ENCODE measurements at regions not wholly inside any gene's neighbourhood (a gene's known extent, or its start where the extent isn't known, plus 50 kb on each side); places are given as distances from the start of the nearest gene placed in this dataset.

- no peak for TF ChIP-seq POLR2AphosphoS5 (IDR thresholded peaks at IDR 0.05; ENCODE audit: low read depth)
- no peak for TF ChIP-seq ZNF331 (CRISPR knock-in tag; IDR thresholded peaks at IDR 0.05; ENCODE audit: low read depth)
- TF ChIP-seq STAT1 (IDR thresholded peaks at IDR 0.05; ENCODE audit: unreplicated experiment): no peak
Observed at GRCh38 chr12:126428769-126429168, 1363.5 kb downstream of the AACS start (continued).

GRCh38 chr12:126430921-126431320 is 1365.7 kb downstream of the AACS start:
- Histone ChIP-seq H3K9me2 (ENCODE audit: insufficient read depth) (no peaks in the 10 kb centered on the region), H3K36me3 (ENCODE audit: insufficient read depth) (no peaks in the 10 kb centered on the region; the same call in 1 of the 2 replicates), H3K27ac (ENCODE audit: low read depth) (no peak overlapping the region), H3K79me2 (replicated peaks; ENCODE audit: insufficient read depth) (no peaks in the 10 kb centered on the region), H3K27me3 (ENCODE audit: insufficient read depth) (no peaks in the 10 kb centered on the region), H3F3A (replicated peaks; ENCODE audit: low read depth) (no peaks in the 10 kb centered on the region), H2AFZ (no peak overlapping the region), H3K4me2 (no peak overlapping the region), H3K4me1 (ENCODE audit: insufficient read depth) (no peaks in the 10 kb centered on the region), H4K20me1 (replicated peaks; ENCODE audit: insufficient read depth) (no peaks in the 10 kb centered on the region), H3K4me3 (no peak overlapping the region)
- ATAC-seq (no peak), DNase-seq (ENCODE audit: low spot score) (no peak)
- no peaks in the 10 kb centered on the region for H3K4me1 Mint-ChIP-seq
- no peak for TF ChIP-seq ZNF331 (CRISPR knock-in tag; IDR thresholded peaks at IDR 0.05; ENCODE audit: low read depth)
- TF ChIP-seq REST (IDR thresholded peaks at IDR 0.05; ENCODE audit: unreplicated experiment): no peak
- no peak for TF ChIP-seq CTCF (conservative IDR thresholded peaks at IDR 0.05; ENCODE audit: low read depth in 2 of 2)
- TF ChIP-seq POLR2AphosphoS5 (IDR thresholded peaks at IDR 0.05; ENCODE audit: low read depth): no peak
- H3K36me3 Mint-ChIP-seq (ENCODE audit: low read depth): peaks cover 37% of the 10 kb centered on the region
- H3K27ac Mint-ChIP-seq: no peak overlapping the region
- H3K27me3 Mint-ChIP-seq (ENCODE audit: insufficient read depth, low read depth, poor library complexity): peaks cover under 1% of the 10 kb centered on the region
- no peak overlapping the region for H3K4me3 Mint-ChIP-seq
- H3K9me3 Mint-ChIP-seq: peaks cover 94% of the 10 kb centered on the region

GRCh38 chr12:126431767-126432166 is 1366.5 kb downstream of the AACS start:
- Histone ChIP-seq H3K4me1 (ENCODE audit: insufficient read depth) (no peaks in the 10 kb centered on the region), H3K36me3 (ENCODE audit: insufficient read depth) (no peaks in the 10 kb centered on the region; the same call in 1 of the 2 replicates), H3F3A (replicated peaks; ENCODE audit: low read depth) (no peaks in the 10 kb centered on the region), H2AFZ (no peak overlapping the region; the same call in 1 of the 2 replicates), H4K20me1 (replicated peaks; ENCODE audit: insufficient read depth) (no peaks in the 10 kb centered on the region), H3K4me2 (no peak overlapping the region), H3K79me2 (replicated peaks; ENCODE audit: insufficient read depth) (no peaks in the 10 kb centered on the region), H3K27me3 (ENCODE audit: insufficient read depth) (no peaks in the 10 kb centered on the region), H3K9me2 (ENCODE audit: insufficient read depth) (no peaks in the 10 kb centered on the region), H3K27ac (ENCODE audit: low read depth) (no peak overlapping the region), H3K4me3 (no peak overlapping the region)
- H3K4me1 Mint-ChIP-seq: no peaks in the 10 kb centered on the region
- H3K36me3 Mint-ChIP-seq (ENCODE audit: low read depth): peaks cover 41% of the 10 kb centered on the region
- H3K9me3 Mint-ChIP-seq: peaks cover 94% of the 10 kb centered on the region
- ATAC-seq (no peak), DNase-seq (ENCODE audit: low spot score) (no peak)
- H3K4me3 Mint-ChIP-seq: no peak overlapping the region
- H3K27me3 Mint-ChIP-seq (ENCODE audit: insufficient read depth, low read depth, poor library complexity): peaks cover 4% of the 10 kb centered on the region
- no peak overlapping the region for H3K27ac Mint-ChIP-seq
- TF ChIP-seq ZNF462 (CRISPR knock-in tag; IDR thresholded peaks at IDR 0.05): no peak
- no peak for TF ChIP-seq NANOG (IDR thresholded peaks at IDR 0.05; ENCODE audit: borderline replicate concordance)
- no peak for TF ChIP-seq EZH2phosphoT487 (IDR thresholded peaks at IDR 0.05; ENCODE audit: unreplicated experiment)
- no peak for TF ChIP-seq ZNF114 (CRISPR knock-in tag; IDR thresholded peaks at IDR 0.05)
- no peak for TF ChIP-seq ZNF331 (CRISPR knock-in tag; IDR thresholded peaks at IDR 0.05; ENCODE audit: low read depth)
- no peak for TF ChIP-seq POLR2AphosphoS5 (IDR thresholded peaks at IDR 0.05; ENCODE audit: low read depth)
